Adrenal gland (tissue), 5 donors: ENCODE measurements at regions not wholly inside any gene's neighbourhood (a gene's known extent, or its start where the extent isn't known, plus 50 kb on each side); places are given as distances from the start of the nearest gene placed in this dataset.

Experiments
- POLR2A ChIP-seq, 2 donors: fragments of 450-650 bp; IDR thresholded peaks; one replicate each; pipeline ENCODE4 v1.6.1; 2017; ENCODE audit warnings: antibody characterized with exemption in 2 of 2, mild to moderate bottlenecking in 2 of 2, moderate library complexity in 1 of 2
- TF ChIP-seq, protein P1 (sequence below), 6 experiments: fragments of 450-650 bp in 4 of 6; fragments of 200-600 bp in 2 of 6; sonication (generic) in 1 of 6; IDR thresholded peaks; 1 replicate in 5 of 6; 2 replicates in 1 of 6; pipeline versions ENCODE4 v1.5.1 to v1.8.0; 2016 to 2021; ENCODE audit warnings: antibody characterized with exemption in 6 of 6, mild to moderate bottlenecking in 2 of 6, moderate library complexity in 1 of 6
- donor health status: DM: no; HTN: no; CAD: no.

DNA sequence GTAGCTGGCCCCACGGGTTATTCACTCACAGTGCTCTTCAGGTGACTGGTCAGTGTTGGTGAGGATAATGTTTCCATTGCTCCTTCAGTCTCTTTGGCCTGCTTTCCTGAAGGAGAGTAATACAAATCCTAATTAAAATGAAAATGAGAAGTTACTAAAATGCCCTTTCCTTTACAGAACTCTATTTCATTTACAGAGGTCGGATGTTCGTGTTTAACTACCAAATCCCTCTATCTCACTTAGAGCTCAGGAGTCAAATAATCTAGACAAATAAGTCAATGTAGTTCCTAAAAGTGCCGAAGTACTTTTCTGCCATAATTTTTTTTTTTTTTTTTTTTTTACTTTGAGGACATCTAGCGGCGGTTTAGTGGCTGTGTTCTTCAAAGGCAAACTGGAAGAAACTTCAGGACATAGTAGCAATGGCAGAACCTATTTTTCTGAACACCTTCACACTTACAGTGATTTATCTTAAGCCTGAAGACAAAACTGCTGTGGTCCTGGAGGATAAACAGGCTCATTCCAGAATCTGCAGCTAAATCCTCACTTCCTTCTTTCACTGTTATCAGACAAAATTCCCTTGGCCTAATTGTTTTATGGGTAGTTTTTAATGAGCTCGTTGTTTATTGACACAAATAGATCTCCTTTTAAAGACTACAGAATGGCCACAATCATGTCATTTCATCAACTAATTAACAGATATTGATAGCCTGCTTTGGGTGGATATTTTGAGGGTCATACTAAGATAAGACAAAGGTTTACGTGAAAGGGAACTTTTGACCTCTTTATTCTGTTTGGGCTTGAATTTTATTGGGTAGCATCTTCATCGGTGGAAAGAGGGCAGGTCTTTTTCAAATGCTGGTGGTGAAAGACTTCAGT, 207.6 kb upstream of the DMRTA1 start:
- no peak for TF ChIP-seq POLR2A (IDR thresholded peaks at IDR 0.05)
- TF ChIP-seq, protein P1, sequence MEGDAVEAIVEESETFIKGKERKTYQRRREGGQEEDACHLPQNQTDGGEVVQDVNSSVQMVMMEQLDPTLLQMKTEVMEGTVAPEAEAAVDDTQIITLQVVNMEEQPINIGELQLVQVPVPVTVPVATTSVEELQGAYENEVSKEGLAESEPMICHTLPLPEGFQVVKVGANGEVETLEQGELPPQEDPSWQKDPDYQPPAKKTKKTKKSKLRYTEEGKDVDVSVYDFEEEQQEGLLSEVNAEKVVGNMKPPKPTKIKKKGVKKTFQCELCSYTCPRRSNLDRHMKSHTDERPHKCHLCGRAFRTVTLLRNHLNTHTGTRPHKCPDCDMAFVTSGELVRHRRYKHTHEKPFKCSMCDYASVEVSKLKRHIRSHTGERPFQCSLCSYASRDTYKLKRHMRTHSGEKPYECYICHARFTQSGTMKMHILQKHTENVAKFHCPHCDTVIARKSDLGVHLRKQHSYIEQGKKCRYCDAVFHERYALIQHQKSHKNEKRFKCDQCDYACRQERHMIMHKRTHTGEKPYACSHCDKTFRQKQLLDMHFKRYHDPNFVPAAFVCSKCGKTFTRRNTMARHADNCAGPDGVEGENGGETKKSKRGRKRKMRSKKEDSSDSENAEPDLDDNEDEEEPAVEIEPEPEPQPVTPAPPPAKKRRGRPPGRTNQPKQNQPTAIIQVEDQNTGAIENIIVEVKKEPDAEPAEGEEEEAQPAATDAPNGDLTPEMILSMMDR (IDR thresholded peaks at IDR 0.05): peak in 4 of 6 experiments; percentile 28 to 56 (median 44)
